ENCODE measurements at regions not wholly inside any gene's neighbourhood (a gene's known extent, or its start where the extent isn't known, plus 50 kb on each side); places are given as distances from the start of the nearest gene placed in this dataset.

- no peak for DNase-seq
These were observed 277.9 kb upstream of the E2F7 start for GRCh38 chr12:77343291-77343690.

- no peak for DNase-seq
These were observed 276.9 kb upstream of the E2F7 start for GRCh38 chr12:77342253-77342652.

GRCh38 chr12:77339610-77340009 lies 274.2 kb upstream of the E2F7 start:
- no peak for DNase-seq

GRCh38 chr12:77337362-77337761 lies 272.0 kb upstream of the E2F7 start:
- no peak for DNase-seq

GRCh38 chr12:77334806-77335205 lies 269.4 kb upstream of the E2F7 start:
- no peak for DNase-seq

DNA sequence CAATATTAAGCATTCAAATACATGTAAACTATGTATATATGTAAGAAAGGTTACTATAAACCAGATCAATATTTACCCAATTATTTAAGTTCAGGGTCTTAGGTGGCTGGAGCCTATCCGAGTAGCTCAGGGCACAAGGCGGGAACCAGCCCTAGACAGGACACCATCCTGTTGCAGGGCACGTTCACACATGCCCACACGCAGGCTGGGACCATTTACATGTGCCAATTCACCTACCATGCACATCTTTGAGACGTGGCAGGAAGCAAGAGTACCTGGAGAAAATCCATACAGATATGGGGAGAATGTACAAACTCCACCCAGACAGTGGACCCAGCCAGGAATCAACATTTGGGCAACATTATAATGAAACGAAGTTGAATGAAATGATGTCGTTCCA lies 263.0 kb upstream of the E2F7 start:
- no peak for DNase-seq

GRCh38 chr12:77325511-77326236 lies 260.3 kb upstream of the E2F7 start:
- DNase-seq = no peak

- DNase-seq = peak in 1 of 2 donors; percentile 17
These were observed 259.5 kb upstream of the E2F7 start for GRCh38 chr12:77324763-77325468.

- no peak for DNase-seq
These were observed 259.0 kb upstream of the E2F7 start for GRCh38 chr12:77324416-77324762.

DNA sequence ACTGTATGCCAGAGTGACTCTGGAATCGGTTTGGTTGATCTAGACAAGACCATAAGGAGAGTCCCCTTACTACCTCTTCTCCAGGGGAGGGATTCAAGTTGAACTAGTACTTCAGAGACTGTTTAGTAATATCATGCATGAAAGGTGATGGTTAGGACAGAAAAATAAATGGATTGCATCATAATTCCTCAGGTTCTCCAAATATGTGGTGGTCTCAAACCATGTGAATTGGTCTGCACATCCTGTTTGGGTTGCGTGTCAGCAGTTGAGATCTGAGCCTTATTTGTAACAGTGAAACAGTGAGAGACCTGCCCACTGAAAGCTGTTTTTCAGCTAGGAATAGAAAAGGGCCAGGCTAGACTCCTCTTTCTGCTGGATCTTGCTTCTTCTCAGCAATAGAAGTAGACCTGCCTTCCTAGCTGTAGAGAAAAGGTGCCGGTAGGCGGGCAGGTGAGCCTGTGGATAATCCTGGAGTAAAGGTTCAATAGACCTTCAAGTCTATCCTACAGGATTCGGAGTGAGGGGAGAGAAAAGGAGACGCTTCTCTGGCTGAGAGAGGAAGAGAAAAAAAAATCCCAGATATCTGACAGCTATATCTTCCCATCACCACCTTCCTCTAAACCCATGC lies 258.5 kb upstream of the E2F7 start:
- no peak for DNase-seq

DNA sequence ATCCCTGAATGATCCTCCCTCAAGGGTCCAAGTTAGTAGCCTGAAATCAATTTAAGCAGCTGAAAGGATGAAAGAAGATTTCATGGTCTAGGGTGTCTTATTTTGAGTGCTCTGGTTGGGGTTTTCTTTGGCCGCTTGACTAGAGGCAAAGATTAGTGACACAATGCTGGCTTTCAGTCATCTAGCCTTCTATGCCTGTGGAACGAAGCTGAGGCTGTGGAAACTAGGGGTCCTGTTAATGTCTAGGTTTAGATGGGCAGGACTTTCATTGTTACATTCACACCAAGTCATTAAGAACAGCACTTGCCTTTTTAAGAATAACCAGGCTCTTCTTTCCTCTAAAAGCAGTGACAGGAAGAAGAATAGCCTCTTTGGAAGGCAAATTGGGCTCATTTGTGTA lies 253.8 kb upstream of the E2F7 start:
- DNase-seq = no peak

DNA sequence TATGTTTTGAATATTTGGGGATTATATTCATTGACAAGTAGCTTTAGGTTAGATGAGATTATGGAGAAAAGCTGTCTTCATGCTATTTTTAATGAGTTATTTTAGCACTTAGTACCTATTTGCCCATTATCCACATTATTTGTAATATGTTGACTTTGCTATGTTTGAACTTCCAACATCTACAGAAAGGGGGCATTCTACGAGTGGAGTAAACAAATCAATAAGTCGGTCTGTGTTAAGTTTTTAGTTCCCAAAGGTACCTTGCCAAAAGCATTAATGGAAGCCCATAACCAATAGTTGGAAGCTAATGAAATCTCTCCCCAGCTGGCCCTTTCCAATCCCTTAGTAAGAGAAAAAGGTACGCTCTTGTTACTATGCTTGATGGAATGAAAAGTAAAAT lies 250.0 kb upstream of the E2F7 start:
- DNase-seq = no peak

GRCh38 chr12:77314378-77315052 lies 249.1 kb upstream of the E2F7 start:
- no peak for DNase-seq

GRCh38 chr12:77308056-77308455 lies 242.7 kb upstream of the E2F7 start:
- DNase-seq = no peak

GRCh38 chr12:77300811-77301210 lies 235.4 kb upstream of the E2F7 start:
- no peak for DNase-seq

DNA sequence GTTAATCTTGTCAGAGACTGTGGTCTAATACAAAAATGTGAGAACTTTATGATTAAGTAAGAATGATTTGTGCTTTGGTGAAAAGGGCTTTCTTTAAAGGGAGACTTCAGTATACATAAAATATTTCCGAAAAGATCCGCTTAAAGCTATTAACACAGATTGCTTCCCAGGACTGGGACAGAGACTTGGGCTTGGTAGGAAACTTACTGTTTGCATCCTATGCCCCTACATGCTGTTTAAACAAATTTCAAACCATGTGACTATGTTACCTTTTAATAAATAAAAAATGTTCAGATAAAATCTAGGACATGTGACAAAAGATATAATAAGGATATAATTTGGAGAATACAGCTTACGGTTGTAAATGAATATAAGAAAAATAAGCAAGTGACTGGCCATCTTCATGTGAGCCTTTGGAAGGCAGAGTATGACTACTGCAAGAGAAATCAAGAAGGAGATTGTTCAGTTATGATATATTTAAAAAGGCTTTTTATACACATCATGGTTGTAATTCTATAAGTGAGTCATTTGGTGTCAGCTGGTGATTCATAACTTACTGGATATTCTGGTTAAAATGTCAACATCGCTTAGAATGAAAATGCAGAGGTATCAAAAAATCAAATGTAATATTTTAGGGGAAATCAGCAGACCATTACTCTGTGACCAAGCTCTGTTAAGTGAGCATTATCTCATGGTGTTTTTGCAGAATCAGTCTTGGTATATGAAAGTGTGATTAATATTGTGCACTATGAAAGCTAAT lies 234.7 kb upstream of the E2F7 start:
- no peak for DNase-seq

- no peak for DNase-seq
These were observed 233.6 kb upstream of the E2F7 start for GRCh38 chr12:77299001-77299400.

DNA sequence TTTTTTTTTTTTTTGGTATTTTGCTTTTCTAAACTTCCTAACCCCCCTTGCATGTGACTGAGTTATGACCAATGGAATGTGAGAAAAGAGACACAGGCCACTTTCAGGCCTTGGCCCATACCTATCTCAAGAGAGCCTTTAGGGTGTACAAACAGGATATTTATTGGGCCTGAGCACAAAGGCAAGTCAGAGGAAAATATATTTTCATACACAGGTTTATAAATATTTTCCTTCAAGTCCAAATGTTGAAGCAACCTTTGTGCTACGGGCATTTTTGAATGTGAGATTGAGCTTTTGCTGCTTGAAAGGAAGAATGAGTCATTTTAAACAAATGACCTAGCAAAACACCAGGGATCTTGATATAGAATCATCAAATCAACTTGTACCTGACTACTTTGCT lies 228.6 kb upstream of the E2F7 start:
- no peak for DNase-seq

DNA sequence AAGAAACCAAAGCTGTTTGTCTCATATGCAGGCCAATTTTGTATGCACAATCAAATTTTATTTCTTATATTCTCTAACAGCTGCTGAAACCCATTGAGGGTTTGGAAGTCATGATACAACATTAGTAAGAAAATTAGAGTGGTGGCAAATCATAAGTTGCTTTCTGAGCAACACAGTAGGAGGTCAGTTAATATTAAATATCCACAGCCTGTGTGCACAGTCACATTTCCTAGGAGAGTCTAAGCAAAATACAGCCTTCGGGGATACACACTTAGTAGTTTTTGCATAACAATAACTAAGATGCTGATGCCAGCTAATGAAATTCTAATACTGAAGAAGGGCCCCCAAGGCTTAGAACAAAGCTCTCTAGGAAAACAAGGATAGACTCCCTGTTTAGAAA lies 209.6 kb upstream of the E2F7 start:
- no peak for DNase-seq

GRCh38 chr12:77273898-77274297 lies 208.5 kb upstream of the E2F7 start:
- no peak for DNase-seq

GRCh38 chr12:77256956-77257355 lies 191.6 kb upstream of the E2F7 start:
- DNase-seq = no peak

GRCh38 chr12:77253321-77253720 lies 188.0 kb upstream of the E2F7 start:
- DNase-seq = no peak

- no peak for DNase-seq
These were observed 186.4 kb upstream of the E2F7 start for GRCh38 chr12:77251799-77252198.

Data from bone marrow (tissue), 2 donors.